IMR-90 (cell line): ENCODE measurements at regions not wholly inside any gene's neighbourhood (a gene's known extent, or its start where the extent isn't known, plus 50 kb on each side); places are given as distances from the start of the nearest gene placed in this dataset.

Experiments used
- ATAC-seq: fragments of 200-7000 bp; cut with Tn5 transposase; 2 replicates; pipeline ENCODE4 v1.9.1; 2020; ENCODE audit warnings: low read depth, mild to moderate bottlenecking, moderate library complexity
- BruUV-seq: library from RNA; stranded (reverse); fragments of 400-500 nt; replicated peaks from 2 replicates; lab custom pipeline; 2021; lab: Mats Ljungman, UMichigan
- CTCF ChIA-PET: fragments of 300-600 bp; formaldehyde crosslinking; extraction: SDS; loops from one replicate; lab custom pipeline; 2021; ENCODE audit warnings: antibody characterized with exemption; lab: Yijun Ruan, JAX
- POLR2A ChIA-PET: fragments of 300-600 bp; sonication (Branson Sonifier 250); formaldehyde crosslinking; loops from one replicate; lab custom pipeline; 2022; ENCODE audit warnings: antibody characterized with exemption; ENCODE audit not compliant: unreplicated experiment; lab: Charles Lee
- DNase-seq: peaks from one replicate; pipeline ENCODE4 v3.0.0; 2013
- H2AFZ ChIP-seq: replicated peaks from 2 replicates; pipeline ENCODE3; 2013; ENCODE audit warnings: low read length, mild to moderate bottlenecking; ENCODE audit not compliant: poor library complexity
- H2AK5ac ChIP-seq: 2 replicates; pipeline ENCODE4 v1.6.1; 2013; ENCODE audit warnings: low read depth, low read length, inconsistent platforms
- H2AK9ac ChIP-seq: replicated peaks from 2 replicates; pipeline ENCODE3; 2013; ENCODE audit warnings: mild to moderate bottlenecking, low read depth, low read length, moderate library complexity; ENCODE audit not compliant: poor library complexity
- H2BK120ac ChIP-seq: 2 replicates; pipeline ENCODE4 v1.6.1; 2013; ENCODE audit warnings: low read depth, low read length, inconsistent platforms
- H2BK15ac ChIP-seq: 3 replicates; pipeline ENCODE4 v1.6.1; 2013; ENCODE audit warnings: low read depth, low read length, inconsistent platforms
- H2BK20ac ChIP-seq: 2 replicates; pipeline ENCODE4 v1.6.1; 2013; ENCODE audit warnings: low read depth, mild to moderate bottlenecking, inconsistent platforms, low read length, moderate library complexity
- H2BK5ac ChIP-seq: 2 replicates; pipeline ENCODE4 v1.6.1; 2013; ENCODE audit warnings: mild to moderate bottlenecking, low read depth, low read length, inconsistent platforms; ENCODE audit not compliant: poor library complexity, severe bottlenecking
- H3K14ac ChIP-seq: replicated peaks from 2 replicates; pipeline ENCODE4 v1.6.1; 2013; ENCODE audit warnings: low read depth, low read length, inconsistent platforms
- H3K18ac ChIP-seq: 2 replicates; pipeline ENCODE4 v1.6.1; 2013; ENCODE audit warnings: low read depth, low read length, control low read depth
- H3K23ac ChIP-seq: 2 replicates; pipeline ENCODE4 v1.6.1; 2013; ENCODE audit warnings: low read depth, low read length, inconsistent platforms
- H3K27ac ChIP-seq: 2 replicates; pipeline ENCODE4 v1.5.1; 2013; ENCODE audit warnings: mild to moderate bottlenecking, control low read depth, low read length; ENCODE audit not compliant: insufficient read depth
- H3K27me3 ChIP-seq: 2 replicates; pipeline ENCODE4 v1.6.1; 2013; ENCODE audit warnings: low read length; ENCODE audit not compliant: control insufficient read depth, insufficient read depth
- H3K36me3 ChIP-seq: 2 replicates; pipeline ENCODE4 v1.6.1; 2013; ENCODE audit warnings: low read length, mixed read lengths; ENCODE audit not compliant: control insufficient read depth, insufficient read depth
- H3K4ac ChIP-seq: 2 replicates; pipeline ENCODE4 v1.6.1; 2013; ENCODE audit warnings: low read depth, low read length, inconsistent platforms
- H3K4me1 ChIP-seq: 2 replicates; pipeline ENCODE4 v1.6.1; 2013; ENCODE audit warnings: low read length, mixed read lengths; ENCODE audit not compliant: control insufficient read depth, insufficient read depth
- H3K4me2 ChIP-seq: 2 replicates; pipeline ENCODE4 v1.6.1; 2013; ENCODE audit warnings: low read depth, mild to moderate bottlenecking, control low read depth, low read length, moderate library complexity
- H3K4me3 ChIP-seq: 2 replicates; pipeline ENCODE4 v1.5.1; 2013; ENCODE audit warnings: low read depth, mild to moderate bottlenecking, control low read depth, low read length, moderate library complexity; ENCODE audit not compliant: insufficient read depth
- H3K56ac ChIP-seq: 2 replicates; pipeline ENCODE4 v1.6.1; 2013; ENCODE audit warnings: low read length, inconsistent platforms; ENCODE audit not compliant: insufficient read depth; ENCODE audit errors: extremely low read depth
- H3K79me1 ChIP-seq, 2 experiments: 2 replicates each; pipeline ENCODE4 v1.6.1; 2013; ENCODE audit warnings: low read length in 2 of 2, inconsistent platforms in 1 of 2, low read depth in 1 of 2
- H3K9ac ChIP-seq: 2 replicates; pipeline ENCODE4 v1.6.1; 2013; ENCODE audit warnings: low read depth, low read length, control low read depth
- H3K9me1 ChIP-seq: 2 replicates; pipeline ENCODE4 v1.6.1; 2013; ENCODE audit warnings: low read length, inconsistent platforms; ENCODE audit not compliant: insufficient read depth
- H3K9me3 ChIP-seq: 2 replicates; pipeline ENCODE4 v1.6.1; 2013; ENCODE audit warnings: low read length; ENCODE audit not compliant: control insufficient read depth, insufficient read depth
- H4K20me1 ChIP-seq: 2 replicates; pipeline ENCODE4 v1.6.1; 2013; ENCODE audit warnings: low read length, inconsistent platforms; ENCODE audit not compliant: insufficient read depth
- H4K5ac ChIP-seq: 2 replicates; pipeline ENCODE4 v1.6.1; 2013; ENCODE audit warnings: mild to moderate bottlenecking, low read depth, low read length, control low read depth
- H4K8ac ChIP-seq, 2 experiments: 2 replicates each; pipeline ENCODE4 v1.6.1; 2013; ENCODE audit warnings: low read depth in 2 of 2, low read length in 2 of 2, control low read depth in 1 of 2, inconsistent platforms in 1 of 2
- H4K91ac ChIP-seq: 2 replicates; pipeline ENCODE4 v1.6.1; 2013; ENCODE audit warnings: low read depth, low read length, inconsistent platforms; ENCODE audit not compliant: insufficient read depth
- POLR2A ChIP-seq: IDR thresholded peaks from 2 replicates; pipeline ENCODE4 v1.6.1; 2012; ENCODE audit warnings: mild to moderate bottlenecking, low read depth, low read length
- WGBS, 2 experiments: methylation state at CpG; one replicate each; pipeline versions ENCODE4 v1.1.5 to v1.1.7; 2013; ENCODE audit warnings: missing lambda C conversion rate in 2 of 2; ENCODE audit not compliant: insufficient read length in 1 of 2; ENCODE audit errors: extremely low coverage in 2 of 2; 5-methylcytosine and 5-hydroxymethylcytosine counted together
- dilution Hi-C: fragments of 300-500 bp; cut with HindIII; formaldehyde crosslinking; loops from one replicate; pipeline ENCODE4 v1.14.3; 2018; ENCODE audit warnings: low sequenced_read_pairs; ENCODE audit not compliant: unreplicated experiment
- in situ Hi-C: fragments of 300-500 bp; cut with MboI; formaldehyde crosslinking; loops from 3 replicates; pipeline ENCODE4 v1.14.3; 2019; ENCODE audit warnings: low sequenced_read_pairs, inconsistent platforms, mixed read lengths
- intact Hi-C: fragments of 100-400 bp; cut with micrococcal nuclease; formaldehyde crosslinking; loops from 2 replicates; pipeline ENCODE4 v1.10.0; 2022
- TF ChIP-seq, protein P1 (sequence below): fragments of 150-350 bp; IDR thresholded peaks from 2 replicates; pipeline ENCODE4 v1.6.1; 2017; ENCODE audit warnings: mild to moderate bottlenecking, antibody characterized with exemption, low read length, low read depth

DNA sequence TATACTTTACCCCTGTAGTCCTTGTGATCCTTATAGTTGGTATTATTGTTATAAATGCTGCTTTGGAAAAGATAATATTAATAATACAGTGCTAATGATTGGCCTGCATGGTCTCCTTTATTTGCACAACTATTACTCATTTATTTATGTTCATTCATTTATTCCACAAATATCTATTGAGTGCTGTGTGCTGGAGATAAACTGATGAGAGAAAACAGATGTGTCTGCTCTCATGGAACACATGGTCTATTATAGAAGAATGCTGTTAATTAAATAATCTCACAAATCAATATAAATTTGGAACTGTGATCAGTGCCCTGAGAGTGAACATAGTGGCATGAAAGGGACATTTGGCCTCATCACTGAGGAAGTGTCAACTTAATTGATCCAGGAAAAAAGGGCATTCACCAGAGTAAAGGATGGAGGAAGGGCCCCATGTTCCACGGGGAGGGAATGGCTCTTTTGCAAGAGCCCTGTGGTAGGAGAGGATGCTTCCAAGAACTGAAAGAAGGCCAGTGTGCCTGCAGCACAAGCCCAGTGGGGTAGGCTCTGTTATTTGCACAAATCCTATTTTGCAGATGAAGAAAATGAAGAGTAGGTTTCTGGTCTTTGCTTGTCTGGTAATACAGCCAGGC is 91.5 kb upstream of the STK39 start:
- Histone ChIP-seq H4K8ac (no peak overlapping the region), H3K27ac (no peak overlapping the region), H4K5ac (no peak overlapping the region), H3K4me1 (no peaks in the 10 kb centered on the region), H2BK120ac (no peak overlapping the region), H3K27me3 (peaks cover 2% of the 10 kb centered on the region; the same call in 1 of the 2 replicates), H2AK5ac (no peak overlapping the region), H2AFZ (no peak overlapping the region), H3K14ac (no peak overlapping the region), H2AK9ac (no peak overlapping the region), H3K18ac (no peak overlapping the region), H2BK20ac (no peak overlapping the region), H3K79me1 (no peaks in the 10 kb centered on the region), H4K91ac (no peak overlapping the region), H3K23ac (no peak overlapping the region), H3K36me3 (no peaks in the 10 kb centered on the region), H3K4me3 (no peak overlapping the region), H3K9me1 (no peaks in the 10 kb centered on the region), H3K9me3 (no peaks in the 10 kb centered on the region), H3K4me2 (no peak overlapping the region), H3K56ac (no peak overlapping the region), H3K9ac (no peak overlapping the region; the same call in 1 of the 2 replicates), H2BK5ac (no peak overlapping the region), H3K4ac (no peak overlapping the region), H4K20me1 (no peaks in the 10 kb centered on the region), H2BK15ac (no peak overlapping the region)
- ChIA-PET POLR2A (no interaction called here), CTCF (no interaction called here)
- no TSS peak for BruUV-seq
- DNase-seq (no peak), ATAC-seq (no peak)
- TF ChIP-seq, protein P1, sequence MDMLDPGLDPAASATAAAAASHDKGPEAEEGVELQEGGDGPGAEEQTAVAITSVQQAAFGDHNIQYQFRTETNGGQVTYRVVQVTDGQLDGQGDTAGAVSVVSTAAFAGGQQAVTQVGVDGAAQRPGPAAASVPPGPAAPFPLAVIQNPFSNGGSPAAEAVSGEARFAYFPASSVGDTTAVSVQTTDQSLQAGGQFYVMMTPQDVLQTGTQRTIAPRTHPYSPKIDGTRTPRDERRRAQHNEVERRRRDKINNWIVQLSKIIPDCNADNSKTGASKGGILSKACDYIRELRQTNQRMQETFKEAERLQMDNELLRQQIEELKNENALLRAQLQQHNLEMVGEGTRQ = no peak
- TF ChIP-seq POLR2A = no peak
- WGBS, 2 experiments = no CpG with 5 or more reads among the region's 1 CpG
- intact Hi-C loops (no loop called here), in situ Hi-C loops (no loop called here), dilution Hi-C loops (no loop called here)
